ENCODE measurements at regions not wholly inside any gene's neighbourhood (a gene's known extent, or its start where the extent isn't known, plus 50 kb on each side); places are given as distances from the start of the nearest gene placed in this dataset.

GRCh38 chr10:88060762-88061161, 197.3 kb downstream of the PTEN start:
- DNase-seq = no peak

GRCh38 chr10:88062385-88062784, 199.0 kb downstream of the PTEN start:
- DNase-seq = no peak

GRCh38 chr10:88062798-88063472, 199.5 kb downstream of the PTEN start:
- DNase-seq = no peak

- DNase-seq = no peak
Measured at GRCh38 chr10:88063861-88064557, 200.6 kb downstream of the PTEN start.

GRCh38 chr10:88064608-88065382, 201.4 kb downstream of the PTEN start:
- DNase-seq = no peak

- no peak for DNase-seq
Measured at GRCh38 chr10:88065383-88066049, 202.1 kb downstream of the PTEN start.

- no peak for DNase-seq
Measured at GRCh38 chr10:88066319-88066718, 202.9 kb downstream of the PTEN start.

- DNase-seq = no peak
Measured at GRCh38 chr10:88066876-88067275, 203.5 kb downstream of the PTEN start.

GRCh38 chr10:88067737-88068136, 204.3 kb downstream of the PTEN start:
- DNase-seq = no peak

GRCh38 chr10:88069338-88069737, 205.9 kb downstream of the PTEN start:
- DNase-seq = no peak

- no peak for DNase-seq
Measured at GRCh38 chr10:88070080-88070880, 206.9 kb downstream of the PTEN start.

- no peak for DNase-seq
Measured at GRCh38 chr10:88071879-88072278, 208.5 kb downstream of the PTEN start.

- no peak for DNase-seq
Measured at GRCh38 chr10:88073682-88074081, 210.3 kb downstream of the PTEN start.

GRCh38 chr10:88074971-88075370, 211.5 kb downstream of the PTEN start:
- DNase-seq = no peak

GRCh38 chr10:88076027-88076880, 212.8 kb downstream of the PTEN start:
- no peak for DNase-seq

- no peak for DNase-seq
Measured at GRCh38 chr10:88077977-88078376, 214.6 kb downstream of the PTEN start.

- no peak for DNase-seq
Measured at GRCh38 chr10:88080213-88080612, 216.8 kb downstream of the PTEN start.

GRCh38 chr10:88081457-88082054, 218.1 kb downstream of the PTEN start:
- no peak for DNase-seq

GRCh38 chr10:88082391-88082790, 219.0 kb downstream of the PTEN start:
- DNase-seq = no peak

GRCh38 chr10:88082806-88083596, 219.6 kb downstream of the PTEN start:
- no peak for DNase-seq

Measured in activated CD4-positive, CD25-positive, alpha-beta regulatory T cell treated with anti-CD3 and anti-CD28 coated beads, Interleukin-2, amount 50 U/mL, for 72 hours (primary cell).